ENCODE measurements at regions not wholly inside any gene's neighbourhood (a gene's known extent, or its start where the extent isn't known, plus 50 kb on each side); places are given as distances from the start of the nearest gene placed in this dataset.

- ChIA-PET POLR2A (no interaction called here), CTCF (ENCODE audit: low intra/inter-chr PET ratio, low total read pairs) (no interaction called here)
- 0% methylated on average over 3 of the region's 5 CpGs for WGBS (ENCODE audit: low lambda C conversion rate)
- no peak overlapping the region for H2AFZ ChIP-seq (ENCODE audit: low read length)
- H3K4me1 ChIP-seq (ENCODE audit: insufficient read depth, low read length): no peaks in the 10 kb centered on the region
- no peak overlapping the region for H3K9ac ChIP-seq (ENCODE audit: insufficient read depth, low read depth, low read length)
- no peak for FAIRE-seq
- no peak for ATAC-seq
- no TSS peak for BruUV-seq (replicated peaks)
- in situ Hi-C loops (cut with HindIII; ENCODE audit: extremely low pct_ligation_motif_present, low pct_unique_long_range_greater_than_20kb): no loop called here
- H3K4me3 ChIP-seq (replicated peaks in 1 of 3; ENCODE audit: insufficient read depth in 1 of 3, low read depth in 2 of 3, low read length in 3 of 3): no peak overlapping the region
- no peaks in the 10 kb centered on the region for H4K20me1 ChIP-seq (ENCODE audit: insufficient read depth, low read length)
- H3K9me3 ChIP-seq (ENCODE audit: low read length): no peaks in the 10 kb centered on the region
- no peaks in the 10 kb centered on the region for H3K79me2 ChIP-seq (ENCODE audit: insufficient read depth, low read length)
- H3K27ac ChIP-seq (ENCODE audit: extremely low read length, insufficient read depth, low read length): no peak overlapping the region
- no peak for TF ChIP-seq PAX8 (CRISPR knock-in tag; IDR thresholded peaks at IDR 0.05; ENCODE audit: borderline replicate concordance)
- TF ChIP-seq TCF12 (IDR thresholded peaks at IDR 0.05): no peak
- TF ChIP-seq TCF12 (CRISPR knock-in tag; IDR thresholded peaks at IDR 0.05): no peak
- TF ChIP-seq ZKSCAN8 (CRISPR knock-in tag; IDR thresholded peaks at IDR 0.05; ENCODE audit: borderline replicate concordance): no peak
- TF ChIP-seq ZNF326 (CRISPR knock-in tag; IDR thresholded peaks at IDR 0.05; ENCODE audit: borderline replicate concordance): no peak
- TF ChIP-seq KLF15 (CRISPR knock-in tag; IDR thresholded peaks at IDR 0.05; ENCODE audit: borderline replicate concordance): no peak
- no peak for TF ChIP-seq BRF2 (CRISPR knock-in tag; IDR thresholded peaks at IDR 0.05)
- no peak for TF ChIP-seq ZNF580 (CRISPR knock-in tag; IDR thresholded peaks at IDR 0.05; ENCODE audit: borderline replicate concordance, low read depth)
- no peak for TF ChIP-seq ZNF382 (CRISPR knock-in tag; IDR thresholded peaks at IDR 0.05; ENCODE audit: borderline replicate concordance)
- no peaks in the 10 kb centered on the region for H3K36me3 ChIP-seq (replicated peaks in 1 of 2; ENCODE audit: control insufficient read depth in 1 of 2, insufficient read depth in 2 of 2, low read length in 2 of 2)
- DNase-seq (ENCODE audit: low spot score): no peak
- no peak overlapping the region for H3K4me2 ChIP-seq (ENCODE audit: low read depth, low read length)
- H3K27me3 ChIP-seq (ENCODE audit: control insufficient read depth in 1 of 2, insufficient read depth in 2 of 2, low read length in 2 of 2): no peaks in the 10 kb centered on the region
- intact Hi-C loops (cut with micrococcal nuclease; ENCODE audit: unreplicated experiment): no loop called here
Observed at GRCh38 chr1:70675737-70676156, 264.7 kb downstream of the CTH start.
